K562 (cell line): ENCODE measurements at regions not wholly inside any gene's neighbourhood (a gene's known extent, or its start where the extent isn't known, plus 50 kb on each side); places are given as distances from the start of the nearest gene placed in this dataset.

Source experiments
- ATAC-seq: fragments of 200-7000 bp; cut with Tn5 transposase; 3 replicates; pipeline ENCODE4 v1.9.1; 2020; ENCODE audit warnings: moderate library complexity
- BruUV-seq: library from RNA; stranded (reverse); fragments of 400-500 nt; replicated peaks from 2 replicates; lab custom pipeline; 2021; lab: Mats Ljungman, UMichigan
- CTCF ChIA-PET: fragments of 300-600 bp; formaldehyde crosslinking; extraction: SDS; loops from one replicate; lab custom pipeline; 2021; ENCODE audit warnings: low intra/inter-chr PET ratio; lab: Yijun Ruan, JAX
- POLR2A ChIA-PET: fragments of 300-600, 350-650 bp; sonication (Branson Sonifier 250); formaldehyde crosslinking; extraction: SDS; loops from one replicate; lab custom pipeline; 2021; ENCODE audit warnings: antibody characterized with exemption, inconsistent platforms; lab: Yijun Ruan, JAX
- DNase-seq, 4 experiments: peaks; one replicate each; pipeline versions ENCODE4 v3.0.0 to v3.0.0-alpha.2; 2011 to 2018; ENCODE audit warnings: low spot score in 3 of 4, mixed read lengths in 3 of 4; ENCODE audit errors: extremely low read depth in 1 of 4
- FAIRE-seq: peaks from 2 replicates; lab custom pipeline; 2011; peaks lifted over from hg19 to GRCh38; lab: Jason Lieb, UNC
- H2AFZ ChIP-seq: 2 replicates; pipeline ENCODE4 v1.6.0; 2011; ENCODE audit warnings: low read depth, low read length, control low read depth, inconsistent platforms
- H3K27ac ChIP-seq: fragments of 200-600 bp; 3 replicates; pipeline ENCODE4 v1.8.0; 2011; ENCODE audit warnings: low read depth, mild to moderate bottlenecking, control low read depth, inconsistent platforms, low read length, moderate library complexity, mixed read lengths; ENCODE audit errors: extremely low read depth
- H3K27me3 ChIP-seq, 2 experiments: fragments of 300-600 bp in 1 of 2; 2 replicates in 1 of 2; 3 replicates in 1 of 2; pipeline versions ENCODE4 v1.6.0 to v1.8.0; 2011; ENCODE audit warnings: inconsistent platforms in 2 of 2, low read length in 2 of 2, mild to moderate bottlenecking in 1 of 2, mixed read lengths in 1 of 2, moderate library complexity in 1 of 2; ENCODE audit not compliant: control insufficient read depth in 2 of 2, insufficient read depth in 2 of 2
- H3K36me3 ChIP-seq: fragments of 300-600 bp; 3 replicates; pipeline ENCODE4 v1.8.0; 2011; ENCODE audit warnings: mild to moderate bottlenecking, low read length, inconsistent platforms; ENCODE audit not compliant: control insufficient read depth, insufficient read depth
- H3K4me1 ChIP-seq, 2 experiments: fragments of 200-600 bp in 1 of 2; replicated peaks in 1 of 2; 2 replicates in 1 of 2; 3 replicates in 1 of 2; pipeline versions ENCODE4 v1.5.1 to v1.8.0; 2011; ENCODE audit warnings: inconsistent platforms in 2 of 2, low read length in 2 of 2, mild to moderate bottlenecking in 1 of 2, mixed read lengths in 1 of 2, moderate library complexity in 1 of 2; ENCODE audit not compliant: control insufficient read depth in 2 of 2, insufficient read depth in 2 of 2
- H3K4me2 ChIP-seq: 2 replicates; pipeline ENCODE4 v1.6.1; 2011; ENCODE audit warnings: low read length, control low read depth, inconsistent platforms, mixed read lengths; ENCODE audit not compliant: insufficient read depth
- H3K4me3 ChIP-seq: fragments of 200-600 bp; sonication (generic), shearing (Covaris generic); 2 replicates; pipeline ENCODE4 v1.5.1; 2016; ENCODE audit warnings: control low read depth, inconsistent platforms
- H3K79me2 ChIP-seq: fragments of 200-600 bp; 3 replicates; pipeline ENCODE4 v1.8.0; 2011; ENCODE audit warnings: low read length, inconsistent platforms; ENCODE audit not compliant: control insufficient read depth, insufficient read depth
- H3K9ac ChIP-seq, 2 experiments: 2 replicates each; pipeline versions ENCODE4 v1.6.0 to v1.6.1; 2011; ENCODE audit warnings: low read depth in 2 of 2, low read length in 2 of 2, control low read depth in 1 of 2, inconsistent platforms in 1 of 2, mild to moderate bottlenecking in 1 of 2, mixed read lengths in 1 of 2; ENCODE audit not compliant: insufficient read depth in 1 of 2
- H3K9me1 ChIP-seq: one replicate; pipeline ENCODE4 v1.6.0; 2011; ENCODE audit warnings: inconsistent platforms, mild to moderate bottlenecking, low read length, moderate library complexity; ENCODE audit not compliant: control insufficient read depth, insufficient read depth
- H3K9me3 ChIP-seq: replicated peaks from 2 replicates; pipeline ENCODE4 v1.5.1; 2011; ENCODE audit warnings: low read depth, low read length, inconsistent platforms; ENCODE audit not compliant: control insufficient read depth, insufficient read depth
- H4K20me1 ChIP-seq: replicated peaks from 2 replicates; pipeline ENCODE4 v1.6.1; 2011; ENCODE audit warnings: low read length, inconsistent platforms, mixed read lengths; ENCODE audit not compliant: control insufficient read depth, insufficient read depth
- ARID2 ChIP-seq: fragments of 450-650 bp; IDR thresholded peaks from 2 replicates; pipeline ENCODE4 v1.6.1; 2017; ENCODE audit warnings: antibody characterized with exemption, mild to moderate bottlenecking
- ESRRB ChIP-seq: fragments of 250-450 bp; sonication (Bioruptor Pico); IDR thresholded peaks from 2 replicates; pipeline ENCODE4 v1.5.0; 2020; ENCODE audit warnings: mild to moderate bottlenecking, moderate library complexity, borderline replicate concordance
- GABPB1 ChIP-seq: sonication (generic); formaldehyde crosslinking; IDR thresholded peaks from 2 replicates; pipeline ENCODE4 v1.8.0; 2022; ENCODE audit warnings: mild to moderate bottlenecking, missing genetic modification reagents
- HNRNPUL1 ChIP-seq: fragments of 200-400 bp; formaldehyde crosslinking; IDR thresholded peaks from 2 replicates; pipeline ENCODE4 v1.6.1; 2017; ENCODE audit warnings: low read length
- NELFE ChIP-seq: IDR thresholded peaks from 2 replicates; pipeline ENCODE4 v1.6.1; 2011; ENCODE audit warnings: mild to moderate bottlenecking; ENCODE audit not compliant: insufficient read depth, insufficient read length
- RBFOX2 ChIP-seq: fragments of 200-400 bp; formaldehyde crosslinking; IDR thresholded peaks from 2 replicates; pipeline ENCODE4 v1.6.1; 2017; ENCODE audit warnings: low read depth, mild to moderate bottlenecking, low read length, moderate library complexity
- RBM22 ChIP-seq: fragments of 200-400 bp; formaldehyde crosslinking; IDR thresholded peaks from 2 replicates; pipeline ENCODE4 v1.6.1; 2018; ENCODE audit warnings: low read length, low read depth; ENCODE audit not compliant: poor library complexity, severe bottlenecking
- RFX7 ChIP-seq: fragments of 250-450 bp; sonication (Bioruptor Pico); IDR thresholded peaks from 2 replicates; pipeline ENCODE4 v1.5.1; 2021; ENCODE audit warnings: mild to moderate bottlenecking
- SNRNP70 ChIP-seq: fragments of 200-400 bp; formaldehyde crosslinking; optimal IDR thresholded peaks from 2 replicates; pipeline ENCODE3; 2017; ENCODE audit warnings: low read depth, low read length
- ZNF232 ChIP-seq: sonication (generic); formaldehyde crosslinking; IDR thresholded peaks from 2 replicates; pipeline ENCODE4 v1.8.0; 2022; ENCODE audit warnings: mild to moderate bottlenecking, missing genetic modification reagents
- ZNF408 ChIP-seq: fragments of 250-450 bp; sonication (Bioruptor Pico); IDR thresholded peaks from 2 replicates; pipeline ENCODE4 v1.4.0; 2020; ENCODE audit warnings: low read depth, mild to moderate bottlenecking, moderate library complexity
- whole genome bisulfite sequencing: fragments of 100-300 bp; shearing (Covaris generic); methylation state at CpG from one replicate; pipeline ENCODE4 v1.1.6; 2016; ENCODE audit warnings: low coverage, mixed read lengths; ENCODE audit not compliant: insufficient coverage; ENCODE audit errors: missing lambda C conversion rate; 5-methylcytosine and 5-hydroxymethylcytosine counted together
- in situ Hi-C: fragments of 300-500 bp; cut with MboI; formaldehyde crosslinking; loops from 4 replicates; pipeline ENCODE4 v1.15.0; 2018; ENCODE audit warnings: inconsistent platforms, mixed read lengths
- intact Hi-C: fragments of 100-400 bp; cut with micrococcal nuclease; formaldehyde crosslinking; loops from 2 replicates; pipeline ENCODE4 v1.14.2; 2022
- TF ChIP-seq, protein P1 (sequence below): fragments of 450-650 bp; IDR thresholded peaks from 2 replicates; pipeline ENCODE4 v1.7.0; 2016; ENCODE audit warnings: borderline replicate concordance
- TF ChIP-seq, protein P2 (sequence below): fragments of 450-650 bp; IDR thresholded peaks from 2 replicates; pipeline ENCODE4 v1.6.1; 2016; ENCODE audit warnings: missing biosample characterization, missing genetic modification characterization
- TF ChIP-seq, protein P3 (sequence below): sonication (generic); formaldehyde crosslinking; IDR thresholded peaks from 2 replicates; pipeline ENCODE4 v1.8.1; 2022; ENCODE audit warnings: missing genetic modification reagents
- TF ChIP-seq, protein P4 (sequence below): fragments of 250-450 bp; sonication (Bioruptor Pico); IDR thresholded peaks from 2 replicates; pipeline ENCODE4 v1.8.0; 2021; ENCODE audit warnings: mild to moderate bottlenecking, moderate library complexity
- TF ChIP-seq, protein P5 (sequence below): fragments of 450-650 bp; formaldehyde crosslinking; IDR thresholded peaks from 2 replicates; pipeline ENCODE4 v1.4.0; 2020; ENCODE audit warnings: mild to moderate bottlenecking, mixed read lengths

DNA sequence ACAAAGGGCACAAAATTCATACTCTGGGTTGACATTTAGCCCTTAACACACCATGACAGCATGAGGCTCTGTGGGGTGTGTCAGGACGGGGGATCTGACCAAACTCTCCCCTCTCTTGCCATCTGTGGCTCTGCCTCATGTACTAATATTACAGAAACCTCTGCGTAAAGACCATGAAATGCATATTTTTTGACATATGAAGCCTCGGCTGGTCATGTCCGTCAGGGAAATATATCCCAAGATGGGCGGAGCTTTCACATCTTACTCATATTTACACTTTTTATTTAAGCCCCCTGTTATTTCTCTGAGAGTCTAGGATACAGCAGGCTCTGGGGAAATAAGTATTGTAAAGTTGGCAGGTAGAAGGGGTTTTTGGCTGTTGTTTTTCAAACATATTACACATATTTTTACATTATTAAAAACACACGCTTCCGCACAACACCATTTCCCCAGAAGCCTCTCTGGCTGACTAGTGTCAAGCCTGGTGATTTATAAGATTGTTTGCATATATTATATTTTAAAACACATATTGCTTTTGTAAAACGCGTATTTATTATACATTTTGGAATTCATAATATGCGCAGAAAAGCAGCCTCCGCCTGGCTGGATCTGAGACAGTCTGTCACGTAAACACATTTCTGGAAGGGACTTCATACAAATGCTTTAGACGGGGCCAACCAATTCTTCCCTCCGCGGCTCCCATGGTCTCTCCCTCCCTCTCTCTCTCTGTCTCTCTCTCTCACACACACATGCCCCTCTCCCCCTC lies 237.7 kb upstream of the ZFHX3 start:
- no peak overlapping the region for H3K27ac ChIP-seq
- H3K36me3 ChIP-seq: no peaks in the 10 kb centered on the region
- ChIA-PET CTCF (no interaction called here), POLR2A (no interaction called here)
- no peaks in the 10 kb centered on the region for H3K4me1 ChIP-seq
- H3K4me3 ChIP-seq: no peak overlapping the region
- DNase-seq (no peak), FAIRE-seq (no peak), ATAC-seq (no peak)
- peaks cover 0 to 18% of the 10 kb centered on the region in 2 experiments; a peak in 4 of 5 replicates for H3K27me3 ChIP-seq
- no peaks in the 10 kb centered on the region for H3K9me1 ChIP-seq
- no TSS peak for BruUV-seq
- no peaks in the 10 kb centered on the region for H3K9me3 ChIP-seq
- H3K9ac ChIP-seq: no peak overlapping the region
- in situ Hi-C loops (no loop called here), intact Hi-C loops (no loop called here)
- H2AFZ ChIP-seq: no peak overlapping the region
- H4K20me1 ChIP-seq: no peaks in the 10 kb centered on the region
- no peak overlapping the region for H3K4me2 ChIP-seq
- no peaks in the 10 kb centered on the region for H3K79me2 ChIP-seq
- WGBS: 6% methylated on average over 15 of the region's 15 CpGs
- TF ChIP-seq HNRNPUL1 (no peak), SNRNP70 (no peak), ESRRB (no peak), RBM22 (no peak), RBFOX2 (no peak), RFX7 (no peak), ARID2 (no peak), ZNF408 (CRISPR knock-in tag) (no peak), ZNF232 (no peak), GABPB1 (CRISPR knock-in tag) (no peak), NELFE (no peak)
- TF ChIP-seq, protein P1, sequence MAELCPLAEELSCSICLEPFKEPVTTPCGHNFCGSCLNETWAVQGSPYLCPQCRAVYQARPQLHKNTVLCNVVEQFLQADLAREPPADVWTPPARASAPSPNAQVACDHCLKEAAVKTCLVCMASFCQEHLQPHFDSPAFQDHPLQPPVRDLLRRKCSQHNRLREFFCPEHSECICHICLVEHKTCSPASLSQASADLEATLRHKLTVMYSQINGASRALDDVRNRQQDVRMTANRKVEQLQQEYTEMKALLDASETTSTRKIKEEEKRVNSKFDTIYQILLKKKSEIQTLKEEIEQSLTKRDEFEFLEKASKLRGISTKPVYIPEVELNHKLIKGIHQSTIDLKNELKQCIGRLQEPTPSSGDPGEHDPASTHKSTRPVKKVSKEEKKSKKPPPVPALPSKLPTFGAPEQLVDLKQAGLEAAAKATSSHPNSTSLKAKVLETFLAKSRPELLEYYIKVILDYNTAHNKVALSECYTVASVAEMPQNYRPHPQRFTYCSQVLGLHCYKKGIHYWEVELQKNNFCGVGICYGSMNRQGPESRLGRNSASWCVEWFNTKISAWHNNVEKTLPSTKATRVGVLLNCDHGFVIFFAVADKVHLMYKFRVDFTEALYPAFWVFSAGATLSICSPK: no peak
- TF ChIP-seq, protein P2, sequence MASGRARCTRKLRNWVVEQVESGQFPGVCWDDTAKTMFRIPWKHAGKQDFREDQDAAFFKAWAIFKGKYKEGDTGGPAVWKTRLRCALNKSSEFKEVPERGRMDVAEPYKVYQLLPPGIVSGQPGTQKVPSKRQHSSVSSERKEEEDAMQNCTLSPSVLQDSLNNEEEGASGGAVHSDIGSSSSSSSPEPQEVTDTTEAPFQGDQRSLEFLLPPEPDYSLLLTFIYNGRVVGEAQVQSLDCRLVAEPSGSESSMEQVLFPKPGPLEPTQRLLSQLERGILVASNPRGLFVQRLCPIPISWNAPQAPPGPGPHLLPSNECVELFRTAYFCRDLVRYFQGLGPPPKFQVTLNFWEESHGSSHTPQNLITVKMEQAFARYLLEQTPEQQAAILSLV: no peak
- TF ChIP-seq, protein P3, sequence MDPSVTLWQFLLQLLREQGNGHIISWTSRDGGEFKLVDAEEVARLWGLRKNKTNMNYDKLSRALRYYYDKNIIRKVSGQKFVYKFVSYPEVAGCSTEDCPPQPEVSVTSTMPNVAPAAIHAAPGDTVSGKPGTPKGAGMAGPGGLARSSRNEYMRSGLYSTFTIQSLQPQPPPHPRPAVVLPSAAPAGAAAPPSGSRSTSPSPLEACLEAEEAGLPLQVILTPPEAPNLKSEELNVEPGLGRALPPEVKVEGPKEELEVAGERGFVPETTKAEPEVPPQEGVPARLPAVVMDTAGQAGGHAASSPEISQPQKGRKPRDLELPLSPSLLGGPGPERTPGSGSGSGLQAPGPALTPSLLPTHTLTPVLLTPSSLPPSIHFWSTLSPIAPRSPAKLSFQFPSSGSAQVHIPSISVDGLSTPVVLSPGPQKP (CRISPR knock-in tag): no peak
- TF ChIP-seq, protein P4, sequence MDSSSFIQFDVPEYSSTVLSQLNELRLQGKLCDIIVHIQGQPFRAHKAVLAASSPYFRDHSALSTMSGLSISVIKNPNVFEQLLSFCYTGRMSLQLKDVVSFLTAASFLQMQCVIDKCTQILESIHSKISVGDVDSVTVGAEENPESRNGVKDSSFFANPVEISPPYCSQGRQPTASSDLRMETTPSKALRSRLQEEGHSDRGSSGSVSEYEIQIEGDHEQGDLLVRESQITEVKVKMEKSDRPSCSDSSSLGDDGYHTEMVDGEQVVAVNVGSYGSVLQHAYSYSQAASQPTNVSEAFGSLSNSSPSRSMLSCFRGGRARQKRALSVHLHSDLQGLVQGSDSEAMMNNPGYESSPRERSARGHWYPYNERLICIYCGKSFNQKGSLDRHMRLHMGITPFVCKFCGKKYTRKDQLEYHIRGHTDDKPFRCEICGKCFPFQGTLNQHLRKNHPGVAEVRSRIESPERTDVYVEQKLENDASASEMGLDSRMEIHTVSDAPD (CRISPR knock-in tag): no peak
- TF ChIP-seq, protein P5, sequence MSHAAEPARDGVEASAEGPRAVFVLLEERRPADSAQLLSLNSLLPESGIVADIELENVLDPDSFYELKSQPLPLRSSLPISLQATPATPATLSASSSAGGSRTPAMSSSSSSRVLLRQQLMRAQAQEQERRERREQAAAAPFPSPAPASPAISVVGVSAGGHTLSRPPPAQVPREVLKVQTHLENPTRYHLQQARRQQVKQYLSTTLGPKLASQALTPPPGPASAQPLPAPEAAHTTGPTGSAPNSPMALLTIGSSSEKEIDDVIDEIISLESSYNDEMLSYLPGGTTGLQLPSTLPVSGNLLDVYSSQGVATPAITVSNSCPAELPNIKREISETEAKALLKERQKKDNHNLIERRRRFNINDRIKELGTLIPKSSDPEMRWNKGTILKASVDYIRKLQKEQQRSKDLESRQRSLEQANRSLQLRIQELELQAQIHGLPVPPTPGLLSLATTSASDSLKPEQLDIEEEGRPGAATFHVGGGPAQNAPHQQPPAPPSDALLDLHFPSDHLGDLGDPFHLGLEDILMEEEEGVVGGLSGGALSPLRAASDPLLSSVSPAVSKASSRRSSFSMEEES (CRISPR knock-in tag): no peak
